GM19043 (cell line): ENCODE measurements at regions not wholly inside any gene's neighbourhood (a gene's known extent, or its start where the extent isn't known, plus 50 kb on each side); places are given as distances from the start of the nearest gene placed in this dataset.
"Not testable (repeated sequence)": the region's sequence is repeated elsewhere in the genome, so short reads cannot be mapped to it uniquely, and the experiment has no call there.

Experiments used
- ATAC-seq: cut with Tn5 transposase; IDR thresholded peaks from one replicate; pipeline ENCODE4 v1.9.1; 2021; ENCODE audit warnings: low read depth; ENCODE audit not compliant: unreplicated experiment

- peak; percentile 46 for ATAC-seq
These were observed 560.8 kb downstream of the CD109 start for GRCh38 chr6:74256781-74257180.

GRCh38 chr6:74256381-74256780 lies 560.4 kb downstream of the CD109 start:
- ATAC-seq, result no peak

GRCh38 chr6:74255007-74255406 lies 559.0 kb downstream of the CD109 start:
- ATAC-seq, result not testable (repeated sequence)

- ATAC-seq, result not testable (repeated sequence)
These were observed 558.1 kb downstream of the CD109 start for GRCh38 chr6:74254147-74254546.

- ATAC-seq, result no peak
These were observed 557.3 kb downstream of the CD109 start for GRCh38 chr6:74253261-74253660.

GRCh38 chr6:74250161-74250818 lies 554.3 kb downstream of the CD109 start:
- ATAC-seq, result peak; percentile 7

- ATAC-seq, result peak; percentile 78
These were observed 553.7 kb downstream of the CD109 start for GRCh38 chr6:74249658-74250057.

GRCh38 chr6:74248966-74249365 lies 553.0 kb downstream of the CD109 start:
- ATAC-seq, result no peak

GRCh38 chr6:74222768-74223333 lies 526.8 kb downstream of the CD109 start:
- ATAC-seq, result no peak

GRCh38 chr6:74213995-74214394 lies 518.0 kb downstream of the CD109 start:
- ATAC-seq, result no peak

GRCh38 chr6:74208239-74208638 lies 512.2 kb downstream of the CD109 start:
- ATAC-seq, result no peak

- no peak for ATAC-seq
These were observed 503.4 kb downstream of the CD109 start for GRCh38 chr6:74199215-74199915.

- no peak for ATAC-seq
These were observed 501.3 kb downstream of the CD109 start for GRCh38 chr6:74197310-74197709.

- no peak for ATAC-seq
These were observed 491.8 kb downstream of the CD109 start for GRCh38 chr6:74187811-74188210.

GRCh38 chr6:74182992-74183391 lies 487.0 kb downstream of the CD109 start:
- no peak for ATAC-seq

- no peak for ATAC-seq
These were observed 485.5 kb downstream of the CD109 start for GRCh38 chr6:74181471-74181870.

GRCh38 chr6:74177506-74177905 lies 481.5 kb downstream of the CD109 start:
- no peak for ATAC-seq

GRCh38 chr6:74170550-74170949 lies 474.5 kb downstream of the CD109 start:
- ATAC-seq, result not testable (repeated sequence)

- no peak for ATAC-seq
These were observed 474.1 kb downstream of the CD109 start for GRCh38 chr6:74170118-74170517.

GRCh38 chr6:74167976-74168375 lies 472.0 kb downstream of the CD109 start:
- ATAC-seq, result no peak

- no peak for ATAC-seq
These were observed 471.5 kb downstream of the CD109 start for GRCh38 chr6:74167511-74167910.

- no peak for ATAC-seq
These were observed 470.8 kb downstream of the CD109 start for GRCh38 chr6:74166849-74167248.
